ENCODE measurements at regions not wholly inside any gene's neighbourhood (a gene's known extent, or its start where the extent isn't known, plus 50 kb on each side); places are given as distances from the start of the nearest gene placed in this dataset.

DNA sequence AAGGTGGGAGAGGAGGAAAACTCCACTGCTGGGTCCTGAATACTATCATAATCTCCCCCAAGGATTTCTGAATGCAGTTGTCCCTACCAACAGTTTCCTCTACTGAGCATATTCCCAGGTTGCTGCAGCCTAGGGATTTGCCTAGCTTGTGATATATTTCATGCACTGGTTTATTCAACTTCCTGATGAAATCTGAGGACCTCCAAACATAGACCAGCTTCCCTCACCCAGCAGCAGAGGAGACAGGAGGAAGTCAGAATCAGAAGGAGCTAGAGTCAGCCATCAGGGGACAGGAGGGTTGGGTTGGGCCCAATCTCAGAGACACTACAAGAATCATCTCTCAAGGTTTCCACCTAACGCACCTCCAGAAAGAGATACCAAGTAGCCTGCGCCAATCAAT lies 138.4 kb upstream of the TOP1 start:
- DNase-seq (ENCODE audit: low read depth), result no peak
- H3K4me3 ChIP-seq (ENCODE audit: low read depth, low read length), result no peak overlapping the region
- in situ Hi-C loops (cut with HindIII; ENCODE audit: low sequenced_read_pairs), result no loop called here
- TF ChIP-seq, protein P1, sequence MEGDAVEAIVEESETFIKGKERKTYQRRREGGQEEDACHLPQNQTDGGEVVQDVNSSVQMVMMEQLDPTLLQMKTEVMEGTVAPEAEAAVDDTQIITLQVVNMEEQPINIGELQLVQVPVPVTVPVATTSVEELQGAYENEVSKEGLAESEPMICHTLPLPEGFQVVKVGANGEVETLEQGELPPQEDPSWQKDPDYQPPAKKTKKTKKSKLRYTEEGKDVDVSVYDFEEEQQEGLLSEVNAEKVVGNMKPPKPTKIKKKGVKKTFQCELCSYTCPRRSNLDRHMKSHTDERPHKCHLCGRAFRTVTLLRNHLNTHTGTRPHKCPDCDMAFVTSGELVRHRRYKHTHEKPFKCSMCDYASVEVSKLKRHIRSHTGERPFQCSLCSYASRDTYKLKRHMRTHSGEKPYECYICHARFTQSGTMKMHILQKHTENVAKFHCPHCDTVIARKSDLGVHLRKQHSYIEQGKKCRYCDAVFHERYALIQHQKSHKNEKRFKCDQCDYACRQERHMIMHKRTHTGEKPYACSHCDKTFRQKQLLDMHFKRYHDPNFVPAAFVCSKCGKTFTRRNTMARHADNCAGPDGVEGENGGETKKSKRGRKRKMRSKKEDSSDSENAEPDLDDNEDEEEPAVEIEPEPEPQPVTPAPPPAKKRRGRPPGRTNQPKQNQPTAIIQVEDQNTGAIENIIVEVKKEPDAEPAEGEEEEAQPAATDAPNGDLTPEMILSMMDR (IDR thresholded peaks at IDR 0.05; ENCODE audit: low read depth, low read length, missing control alignments), result no peak

DNA sequence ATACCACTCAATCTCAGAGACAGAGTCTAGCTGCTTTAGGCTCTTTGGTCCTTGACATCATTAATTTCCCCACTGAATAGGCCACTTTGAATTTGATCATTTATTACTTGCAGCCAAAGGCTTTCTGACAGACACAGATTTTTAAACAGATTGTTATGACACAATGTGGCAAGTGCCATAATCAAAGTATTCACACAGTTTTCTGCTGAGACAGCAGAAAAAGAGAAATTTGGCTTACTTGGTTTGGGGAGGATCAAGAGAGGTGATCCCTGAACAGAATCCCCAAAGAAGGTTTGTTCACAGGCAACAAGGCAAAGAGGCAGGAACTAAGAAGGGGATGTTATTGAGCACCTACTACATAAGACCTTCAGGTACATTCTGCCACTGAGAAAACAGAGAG lies 138.0 kb upstream of the TOP1 start:
- TF ChIP-seq, protein P1 (IDR thresholded peaks at IDR 0.05; ENCODE audit: low read depth, low read length, missing control alignments), result no peak
- in situ Hi-C loops (cut with HindIII; ENCODE audit: low sequenced_read_pairs), result no loop called here

GRCh38 chr20:40891351-40891750 lies 137.3 kb upstream of the TOP1 start:
- TF ChIP-seq, protein P1 (IDR thresholded peaks at IDR 0.05; ENCODE audit: low read depth, low read length, missing control alignments), result no peak
- no peak overlapping the region for H3K4me3 ChIP-seq (ENCODE audit: low read depth, low read length)
- no peak for DNase-seq (ENCODE audit: low read depth)
- in situ Hi-C loops (cut with HindIII; ENCODE audit: low sequenced_read_pairs), result no loop called here

More for the DNA sequence above, 138.0 kb upstream of the TOP1 start:
- no peak overlapping the region for H3K4me3 ChIP-seq (ENCODE audit: low read depth, low read length)
- DNase-seq (ENCODE audit: low read depth), result no peak

DNA sequence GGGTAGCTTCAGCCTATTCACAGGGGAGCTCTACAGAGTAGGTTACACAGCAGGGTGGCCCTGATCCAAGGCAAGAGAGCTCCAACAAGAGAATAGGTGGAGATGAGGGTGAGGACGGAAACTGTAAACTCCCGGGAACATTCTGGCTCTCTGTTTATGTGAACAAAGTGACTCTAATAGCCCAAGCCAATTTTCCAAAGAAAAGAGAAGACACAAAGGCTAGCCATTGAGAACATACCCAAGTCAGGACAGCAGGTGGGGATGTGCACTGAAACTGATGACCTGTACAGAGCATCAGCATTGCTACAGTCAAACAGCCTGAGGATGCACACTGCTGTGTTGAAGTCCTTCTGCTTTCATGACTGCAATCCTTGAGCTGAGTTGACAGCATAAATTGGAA lies 136.0 kb upstream of the TOP1 start:
- in situ Hi-C loops (cut with HindIII; ENCODE audit: low sequenced_read_pairs), result no loop called here
- no peak for DNase-seq (ENCODE audit: low read depth)
- TF ChIP-seq, protein P1 (IDR thresholded peaks at IDR 0.05; ENCODE audit: low read depth, low read length, missing control alignments), result no peak
- H3K4me3 ChIP-seq (ENCODE audit: low read depth, low read length), result no peak overlapping the region

GRCh38 chr20:40893610-40894236 lies 134.9 kb upstream of the TOP1 start:
- TF ChIP-seq, protein P1 (IDR thresholded peaks at IDR 0.05; ENCODE audit: low read depth, low read length, missing control alignments), result no peak
- DNase-seq (ENCODE audit: low read depth), result no peak
- no peak overlapping the region for H3K4me3 ChIP-seq (ENCODE audit: low read depth, low read length)
- in situ Hi-C loops (cut with HindIII; ENCODE audit: low sequenced_read_pairs), result no loop called here

- TF ChIP-seq, protein P1 (IDR thresholded peaks at IDR 0.05; ENCODE audit: low read depth, low read length, missing control alignments), result no peak
- H3K4me3 ChIP-seq (ENCODE audit: low read depth, low read length), result no peak overlapping the region
- in situ Hi-C loops (cut with HindIII; ENCODE audit: low sequenced_read_pairs), result no loop called here
- DNase-seq (ENCODE audit: low read depth), result no peak
Observed at GRCh38 chr20:40894237-40894630, 134.4 kb upstream of the TOP1 start.
